ENCODE measurements at regions not wholly inside any gene's neighbourhood (a gene's known extent, or its start where the extent isn't known, plus 50 kb on each side); places are given as distances from the start of the nearest gene placed in this dataset.

DNA sequence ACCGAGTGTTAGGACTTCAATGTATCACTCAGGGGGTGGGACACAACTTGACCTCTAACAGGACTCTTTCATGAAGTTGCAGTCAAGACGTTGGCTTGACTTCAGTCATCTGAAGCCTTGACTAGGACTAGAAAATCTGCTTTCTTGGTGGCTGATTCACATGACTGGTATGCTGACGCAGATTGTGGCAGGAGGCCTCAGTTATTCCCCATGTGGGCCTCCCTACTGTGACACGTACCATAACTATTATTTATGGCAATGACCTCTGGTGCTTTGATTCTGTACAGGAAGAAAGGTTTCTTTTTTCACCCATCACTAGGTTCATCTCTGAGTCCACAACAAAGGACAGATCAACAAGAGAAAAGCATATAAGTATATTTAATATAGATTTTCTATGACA lies 270.4 kb downstream of the NEDD1 start:
- DNase-seq (ENCODE audit: low read depth) = no peak

DNA sequence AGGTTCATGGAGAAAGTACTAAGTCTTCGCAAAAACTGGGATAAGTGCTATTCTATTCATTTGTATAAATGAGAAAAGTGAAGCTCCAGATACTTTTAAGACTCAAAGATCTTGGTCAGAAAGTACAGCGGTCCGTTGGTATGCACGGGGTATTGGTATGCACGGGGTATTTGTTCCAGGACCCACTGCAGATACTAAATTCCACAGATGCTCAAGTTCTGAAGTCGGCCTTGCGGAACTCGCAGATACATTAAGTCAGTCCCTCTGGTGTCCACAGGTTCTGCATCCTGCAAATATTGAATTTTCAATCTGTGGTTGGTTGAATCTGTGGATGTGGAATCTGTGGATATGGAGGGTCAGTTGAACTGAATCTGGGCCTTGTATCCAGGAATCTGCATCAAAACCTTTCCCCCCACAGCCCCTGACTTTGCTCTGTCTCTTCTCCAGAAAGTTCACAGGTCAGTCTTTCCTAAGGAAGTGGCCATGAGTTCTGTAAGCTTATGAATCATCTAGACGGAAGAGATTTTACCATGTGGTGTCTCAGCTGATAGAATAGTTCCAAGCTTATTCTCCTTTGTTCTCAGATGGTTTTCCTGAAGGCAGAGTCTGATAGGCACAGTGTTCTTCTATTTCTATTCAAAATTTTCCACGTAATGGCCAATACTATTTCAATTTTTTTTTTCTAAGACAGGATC lies 274.7 kb downstream of the NEDD1 start:
- DNase-seq (ENCODE audit: low read depth) = no peak

DNA sequence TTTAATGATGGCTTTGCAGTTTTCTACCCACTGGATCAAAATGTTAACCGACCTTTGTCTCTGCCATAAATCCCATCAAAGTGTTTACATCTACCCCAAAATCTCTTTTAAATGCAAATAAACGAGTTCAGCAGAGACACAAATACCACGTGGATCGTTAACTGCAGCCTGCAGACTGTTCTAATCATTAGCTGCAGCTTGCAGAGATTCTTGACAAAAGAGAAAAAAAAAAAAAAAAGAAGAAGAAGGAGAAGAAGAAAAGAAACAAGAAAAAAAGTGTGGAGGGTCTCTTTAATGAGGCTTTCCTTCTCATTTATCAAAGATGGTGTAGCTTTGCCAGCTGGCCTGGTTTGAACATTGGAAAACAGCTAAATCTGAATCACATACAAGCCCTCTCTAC lies 275.7 kb downstream of the NEDD1 start:
- DNase-seq (ENCODE audit: low read depth) = no peak

DNA sequence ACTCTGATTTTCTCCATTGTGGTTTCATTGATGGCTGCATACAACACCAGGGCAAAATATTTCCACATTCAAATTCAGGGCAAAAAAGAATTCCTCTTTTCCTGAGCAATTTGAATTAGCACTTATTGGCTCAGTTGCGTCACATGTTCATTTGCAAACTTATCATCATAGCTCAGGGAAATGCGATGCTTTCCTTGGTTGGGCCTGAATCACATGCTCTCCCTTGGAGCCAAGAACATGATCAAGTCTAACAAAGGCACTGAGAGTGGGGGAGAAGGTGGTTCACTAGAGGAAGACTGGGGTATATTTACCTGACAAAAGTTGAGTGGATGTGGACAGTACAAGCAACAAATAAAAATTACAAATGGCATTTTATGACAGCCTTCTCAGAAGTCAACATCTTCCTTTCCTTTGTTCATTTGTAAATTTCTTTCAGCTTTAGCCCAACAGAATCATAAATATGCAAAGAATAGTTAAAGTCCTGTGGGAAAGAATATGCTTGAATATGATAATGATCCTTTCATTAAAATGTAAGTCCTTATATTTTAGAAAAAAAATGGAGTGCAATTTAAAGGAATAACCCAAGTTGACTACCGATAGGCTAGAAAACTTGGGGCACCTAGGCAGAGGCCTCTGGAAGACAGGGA lies 277.2 kb downstream of the NEDD1 start:
- no peak for DNase-seq (ENCODE audit: low read depth)

DNA sequence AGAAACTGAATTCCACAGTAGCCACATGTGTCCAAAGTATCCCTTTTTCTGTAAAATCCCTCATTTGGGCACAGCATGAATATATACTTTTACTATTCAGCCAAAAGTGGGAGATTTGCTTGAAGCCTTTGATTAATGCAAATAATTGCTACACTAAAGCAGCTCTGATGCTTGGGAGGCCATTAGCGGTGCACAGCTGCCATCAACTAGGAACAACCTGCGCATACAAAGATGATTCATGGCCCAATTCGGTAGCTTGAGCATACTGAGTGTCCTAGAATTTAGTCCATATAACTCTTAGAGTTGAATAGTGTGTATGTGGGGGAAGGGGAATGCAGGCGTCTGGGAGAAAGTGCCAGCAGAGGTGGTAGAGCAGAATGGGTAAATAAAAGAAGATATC lies 277.0 kb upstream of the RMST start:
- no peak for DNase-seq (ENCODE audit: low read depth)

DNA sequence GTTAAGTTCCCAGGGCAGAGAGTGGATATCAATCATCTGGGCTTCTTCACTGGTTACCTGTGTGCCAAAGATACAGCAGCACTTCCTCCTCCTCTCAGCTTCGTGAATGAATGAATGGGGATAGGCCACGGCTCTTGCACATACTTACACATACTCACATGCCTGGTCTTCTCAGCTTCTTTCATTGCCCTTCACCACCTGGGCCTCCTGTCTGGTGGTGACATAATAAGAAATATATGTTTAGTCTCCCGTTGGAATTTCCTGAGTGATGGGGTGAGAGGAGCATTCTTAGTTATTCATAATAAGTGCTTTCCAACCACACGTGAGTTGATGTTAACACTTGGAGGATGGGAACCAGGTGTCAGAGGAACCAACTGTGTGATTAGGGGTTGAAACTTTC lies 268.1 kb upstream of the RMST start:
- no peak for DNase-seq (ENCODE audit: low read depth)

DNA sequence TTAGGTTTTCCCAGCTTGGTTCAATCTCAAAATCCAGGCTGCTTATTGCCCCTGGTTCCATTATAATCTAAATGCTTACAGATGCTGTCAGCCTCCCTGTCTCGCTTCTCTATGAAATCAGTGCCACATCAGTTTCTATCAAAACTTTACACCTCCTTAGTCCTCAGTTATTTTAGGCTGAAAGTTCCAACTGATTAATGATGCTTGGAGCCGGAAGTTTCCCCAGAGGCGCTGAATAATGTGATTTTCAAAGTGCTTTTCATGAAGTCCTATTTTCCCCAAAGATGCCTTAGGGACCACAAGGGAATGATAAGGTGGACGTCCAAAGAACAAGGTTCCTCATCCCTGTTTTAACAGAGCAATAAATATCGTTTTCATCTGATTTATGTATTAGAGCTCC lies 262.4 kb upstream of the RMST start:
- no peak for DNase-seq (ENCODE audit: low read depth)

DNA sequence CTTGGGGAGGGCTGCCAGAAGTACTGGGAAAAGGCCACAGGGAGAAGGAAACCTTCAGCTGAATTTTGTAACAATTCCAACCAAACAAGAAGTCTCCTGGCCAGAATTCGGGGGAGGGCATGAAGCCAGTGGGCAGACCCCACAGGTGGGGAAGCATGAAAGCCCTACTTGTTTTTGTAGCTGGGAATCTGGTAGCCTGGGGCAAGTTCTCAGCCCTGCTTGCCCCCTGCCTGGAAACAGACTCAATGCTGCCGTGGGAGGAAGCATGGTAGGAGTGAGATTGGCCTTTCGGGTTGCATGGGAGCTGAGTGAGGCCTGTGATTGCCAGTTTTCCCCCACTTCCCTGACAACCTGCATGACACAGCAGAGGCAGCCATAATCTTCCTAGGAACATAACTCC lies 259.2 kb upstream of the RMST start:
- DNase-seq (ENCODE audit: low read depth) = no peak

DNA sequence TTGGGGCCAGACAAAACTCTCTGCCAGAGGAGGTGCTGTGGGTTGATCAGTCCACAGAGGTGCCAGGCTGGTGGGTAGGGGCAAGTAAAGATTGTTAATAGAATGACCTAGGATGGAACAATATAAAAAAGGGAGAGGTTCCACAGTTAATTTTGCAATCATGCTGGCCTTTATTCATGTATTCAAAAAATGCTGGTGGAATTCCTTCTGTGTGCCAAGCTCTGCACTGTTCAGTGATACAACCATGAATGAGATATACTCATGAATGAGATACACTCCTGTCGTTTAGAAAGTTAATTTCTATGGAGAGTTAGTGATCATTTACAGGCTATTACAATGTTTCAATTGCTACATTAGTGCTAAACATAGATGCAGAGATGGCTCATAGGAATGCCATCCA lies 252.6 kb upstream of the RMST start:
- no peak for DNase-seq (ENCODE audit: low read depth)

DNA sequence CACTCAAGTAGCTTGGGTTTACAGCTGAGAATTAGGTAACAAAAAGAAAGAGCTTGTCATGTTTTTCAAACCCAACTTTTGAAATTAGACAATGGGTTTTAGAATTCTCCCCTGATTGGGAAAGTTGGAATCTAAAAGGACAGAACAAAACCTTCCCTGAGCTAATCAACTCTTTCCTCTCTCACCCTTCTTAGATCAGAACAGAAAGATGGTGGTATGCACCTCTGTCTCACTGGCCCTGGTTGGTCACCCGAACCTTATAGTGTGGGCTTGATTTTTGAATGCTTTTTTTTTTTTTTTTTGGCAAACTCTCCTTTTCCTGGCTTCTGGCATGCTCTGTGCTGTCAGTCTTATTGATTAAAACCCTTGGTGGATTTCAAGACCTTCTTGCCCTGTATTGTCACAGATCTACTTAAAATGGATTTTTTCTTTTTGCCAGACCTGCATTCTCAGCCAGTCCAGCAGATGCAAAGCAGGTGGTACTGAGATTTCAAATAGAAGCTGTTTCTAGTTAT lies 251.1 kb upstream of the RMST start:
- DNase-seq (ENCODE audit: low read depth) = no peak

DNA sequence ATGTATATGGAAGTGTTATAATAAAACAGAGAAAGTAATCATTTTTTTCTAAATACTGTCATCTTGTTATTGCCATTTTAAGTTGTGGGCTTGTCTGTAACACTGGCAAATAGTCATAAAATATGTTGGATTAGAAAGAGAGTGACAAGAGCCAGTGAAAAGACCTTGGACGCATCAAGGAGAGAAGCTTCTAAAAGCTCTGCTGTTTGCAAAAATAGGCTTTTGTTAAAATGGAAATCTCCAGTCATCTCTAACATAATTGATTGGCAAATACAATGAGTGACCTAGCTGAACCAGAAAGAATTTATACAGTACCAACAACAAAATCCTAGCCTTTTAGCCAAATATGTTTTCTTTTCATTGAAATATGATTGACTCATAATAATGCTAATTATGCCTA lies 245.8 kb upstream of the RMST start:
- DNase-seq (ENCODE audit: low read depth) = no peak

DNA sequence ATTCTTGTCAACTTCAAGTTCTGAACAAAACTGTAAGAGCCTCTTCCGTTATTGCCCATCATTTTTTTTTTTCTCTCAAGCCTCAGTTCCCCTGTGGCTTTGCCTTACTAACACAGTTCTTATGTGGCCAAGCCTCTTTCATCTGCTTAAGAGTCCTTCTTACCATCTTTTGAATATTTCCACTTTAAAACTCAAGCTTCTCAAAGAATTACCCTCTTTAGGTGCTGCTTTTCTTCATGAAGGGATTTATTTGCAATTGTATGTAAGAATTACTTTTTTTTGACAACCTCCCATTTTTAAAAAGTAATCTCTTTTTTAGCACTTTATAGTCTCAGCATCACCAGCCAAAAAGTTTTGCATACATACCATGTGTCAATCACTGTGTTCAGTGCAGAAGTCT lies 240.2 kb upstream of the RMST start:
- no peak for DNase-seq (ENCODE audit: low read depth)

DNA sequence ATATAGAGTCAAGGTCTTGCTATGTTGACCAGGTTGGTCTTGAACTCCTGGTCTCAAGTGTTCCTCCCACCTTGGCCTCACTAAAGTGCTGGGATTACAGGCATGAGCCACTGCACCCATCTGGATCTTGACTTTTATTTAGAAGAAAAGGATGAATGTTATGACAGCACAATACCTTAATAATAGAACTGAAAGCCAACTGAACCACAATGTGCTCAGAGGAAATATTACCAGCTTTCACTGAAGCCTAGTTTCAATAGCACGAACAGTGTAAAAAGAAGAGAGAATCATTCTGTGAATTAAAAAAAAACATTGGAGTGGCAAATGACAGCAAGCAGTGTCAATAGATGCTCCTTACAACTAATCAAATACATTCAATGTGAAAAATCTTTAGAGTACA lies 239.2 kb upstream of the RMST start:
- no peak for DNase-seq (ENCODE audit: low read depth)

DNA sequence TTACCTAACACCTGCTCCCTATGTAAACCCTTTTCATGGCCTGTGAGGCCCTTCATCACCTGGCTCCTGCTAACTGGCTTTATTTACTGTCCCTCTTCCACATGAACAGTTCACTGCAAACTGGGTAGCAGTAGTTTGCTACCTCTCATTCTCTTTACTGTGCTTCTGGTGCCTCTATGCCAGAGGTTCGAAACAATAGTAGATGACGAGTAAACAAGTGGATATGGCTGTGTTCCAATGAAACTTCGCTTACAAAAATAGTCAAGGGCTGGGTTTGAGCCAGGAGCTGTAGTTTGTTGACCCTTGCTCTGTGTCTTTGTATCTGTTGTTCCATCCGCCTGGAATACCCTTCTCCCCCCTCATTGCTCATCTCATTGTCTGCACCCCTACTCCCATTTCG lies 233.6 kb upstream of the RMST start:
- DNase-seq (ENCODE audit: low read depth) = no peak

DNA sequence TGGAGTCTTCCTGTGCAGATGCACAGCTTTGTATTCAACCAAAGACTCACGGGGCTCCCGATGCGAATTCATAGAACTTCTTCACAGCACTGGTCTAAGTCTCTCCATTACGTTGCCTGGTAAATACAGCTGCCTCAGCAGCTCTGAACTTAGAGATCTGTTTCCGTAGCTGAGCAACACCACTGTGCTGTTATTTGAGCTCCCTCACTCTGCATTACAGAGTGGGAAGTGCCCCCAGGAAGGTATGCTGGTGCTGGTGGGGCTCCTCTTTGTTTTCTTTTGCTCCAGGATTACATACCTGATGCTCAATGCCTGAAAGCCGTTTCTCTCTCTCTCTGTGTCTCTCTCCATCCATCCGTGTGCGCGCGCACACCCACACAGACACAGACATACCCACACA lies 227.5 kb upstream of the RMST start:
- no peak for DNase-seq (ENCODE audit: low read depth)

DNA sequence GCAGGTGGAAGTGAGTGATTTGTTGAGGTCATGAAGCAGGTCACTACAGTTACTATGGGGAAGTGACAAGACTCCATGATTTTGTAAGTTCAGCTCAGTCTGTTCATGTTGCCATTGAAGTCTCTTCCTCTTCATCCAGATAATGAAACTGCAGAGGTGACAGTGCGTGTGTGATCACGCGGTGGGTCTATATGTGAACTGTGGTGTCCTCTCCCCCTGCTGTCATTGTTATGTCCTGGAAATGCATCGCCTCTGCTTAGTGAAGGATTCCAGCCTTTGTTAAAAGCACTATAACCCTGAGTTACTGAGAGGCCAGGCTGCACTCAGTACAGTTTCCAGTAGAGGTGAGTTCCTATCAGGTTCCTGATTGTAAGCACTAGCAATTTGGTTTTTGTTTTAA lies 216.2 kb upstream of the RMST start:
- no peak for DNase-seq (ENCODE audit: low read depth)

DNA sequence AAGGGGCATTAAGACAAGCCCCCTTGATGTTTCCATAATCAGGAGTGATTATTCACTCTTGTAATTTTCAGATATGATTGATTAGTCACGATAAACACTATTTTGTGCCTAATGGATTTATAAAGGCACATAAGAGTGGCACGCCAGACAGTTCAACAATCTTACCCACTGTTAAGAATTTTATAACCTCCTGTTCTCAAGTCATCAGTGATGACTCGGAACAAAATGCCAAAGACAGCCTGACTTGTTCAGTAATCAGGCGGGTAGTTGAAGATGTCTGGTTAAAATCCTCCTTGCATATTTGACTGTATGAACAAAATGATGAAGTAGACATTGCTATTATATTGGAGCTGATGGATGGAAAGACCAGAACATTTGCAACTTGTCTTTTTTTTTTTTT lies 212.1 kb upstream of the RMST start:
- DNase-seq (ENCODE audit: low read depth) = no peak

DNA sequence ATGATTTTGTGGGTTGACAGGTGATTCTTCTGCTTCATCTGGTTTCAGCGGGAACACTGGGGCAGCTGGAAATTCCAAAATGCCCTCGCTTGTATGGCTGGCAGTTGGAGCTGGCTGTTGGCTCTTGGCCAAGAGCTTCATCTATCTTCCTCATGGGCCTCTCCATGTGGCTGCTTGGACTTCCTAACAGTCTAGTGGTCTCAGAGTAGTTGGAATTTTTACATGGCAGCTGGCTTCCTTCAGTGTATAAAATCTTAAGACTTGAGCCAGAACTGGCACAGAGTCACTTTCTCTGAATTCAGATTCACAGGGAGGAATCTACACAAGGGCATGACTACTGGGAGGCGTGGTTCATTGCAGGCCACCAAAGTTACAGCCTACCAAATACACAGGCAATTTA lies 204.9 kb upstream of the RMST start:
- DNase-seq (ENCODE audit: low read depth) = no peak

DNA sequence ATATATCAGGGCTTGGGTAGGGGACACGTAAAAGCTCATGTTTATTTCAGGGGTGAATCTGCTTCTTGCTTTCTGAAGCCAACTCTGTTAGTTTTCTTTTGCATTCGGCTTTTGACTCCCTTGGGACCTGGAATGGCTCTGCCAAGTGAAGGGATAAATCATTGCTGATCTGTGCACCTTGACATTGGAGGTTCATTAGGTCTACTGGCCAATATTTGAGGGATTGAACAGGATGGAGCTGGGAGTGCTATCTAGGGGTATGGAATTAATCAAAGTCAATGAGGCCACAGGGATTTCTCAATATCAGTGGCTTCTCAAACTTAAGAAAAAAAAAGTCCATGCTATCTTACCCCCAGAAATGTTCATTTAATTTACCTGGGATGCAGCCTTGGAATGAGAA lies 203.5 kb upstream of the RMST start:
- DNase-seq (ENCODE audit: low read depth) = no peak

DNA sequence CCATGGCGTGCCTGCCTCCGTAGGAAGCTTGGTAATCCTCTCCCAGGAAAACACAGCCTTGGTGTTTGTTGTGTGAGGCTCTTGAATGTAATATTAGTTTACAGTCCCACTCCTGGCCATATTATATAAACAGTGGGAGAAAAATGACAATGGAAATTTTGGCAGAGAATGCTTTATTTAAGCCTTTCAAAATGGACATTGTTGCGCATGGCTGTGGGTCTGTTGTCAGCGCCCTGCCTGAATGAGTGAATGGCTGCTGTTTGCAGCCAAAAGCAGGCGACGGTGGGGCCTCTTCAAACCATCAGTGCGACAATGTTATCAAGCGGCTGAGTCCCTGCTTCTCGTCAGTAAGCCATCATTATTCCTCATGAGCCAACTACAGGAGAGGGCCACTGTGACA lies 201.8 kb upstream of the RMST start:
- no peak for DNase-seq (ENCODE audit: low read depth)

DNA sequence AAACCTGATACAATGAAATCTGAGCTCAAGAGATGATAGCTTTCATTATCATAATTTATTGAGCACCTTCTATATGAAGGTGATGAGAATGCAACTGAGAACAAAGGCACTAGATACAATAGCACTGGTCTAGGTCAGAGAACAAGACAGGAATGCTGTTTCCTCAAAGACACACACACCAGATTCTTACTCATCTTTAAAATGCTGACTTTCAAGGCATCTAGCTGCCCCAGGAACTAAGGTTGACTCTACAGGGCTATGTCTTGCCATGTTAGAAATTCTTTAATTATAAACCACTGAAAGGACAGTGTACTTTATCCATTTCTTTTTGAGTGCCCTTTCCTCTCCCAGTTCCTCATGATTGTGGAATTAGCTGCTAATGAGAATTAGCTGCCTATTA lies 195.4 kb upstream of the RMST start:
- no peak for DNase-seq (ENCODE audit: low read depth)

DNA sequence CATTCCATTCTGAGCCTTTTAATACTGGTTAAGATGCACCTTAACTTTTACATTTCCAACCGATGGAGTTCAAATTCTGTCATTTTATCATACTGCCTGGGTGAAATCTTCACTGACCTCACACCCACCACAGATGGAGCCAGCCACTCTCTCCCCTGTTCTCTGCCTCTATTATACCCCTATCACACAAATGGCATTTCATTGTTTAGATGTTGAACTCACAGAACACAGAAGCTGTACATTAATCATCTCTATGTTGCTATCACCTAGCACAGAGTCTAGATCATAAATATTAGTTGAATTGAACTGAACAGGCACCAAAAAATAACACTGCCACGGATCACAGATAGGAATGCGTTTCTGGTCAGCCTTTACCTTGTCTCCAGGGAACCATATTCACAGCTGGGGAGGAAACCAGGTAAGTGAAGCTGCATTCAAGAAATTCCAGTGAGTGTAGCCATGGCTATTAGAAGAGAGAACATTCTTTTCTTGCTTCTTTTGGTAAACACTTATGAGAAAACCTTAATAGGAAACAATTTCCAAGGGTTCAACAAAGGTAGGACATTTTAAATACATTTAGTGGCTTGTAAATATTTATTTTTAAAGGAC lies 194.9 kb upstream of the RMST start:
- DNase-seq (ENCODE audit: low read depth) = no peak

DNA sequence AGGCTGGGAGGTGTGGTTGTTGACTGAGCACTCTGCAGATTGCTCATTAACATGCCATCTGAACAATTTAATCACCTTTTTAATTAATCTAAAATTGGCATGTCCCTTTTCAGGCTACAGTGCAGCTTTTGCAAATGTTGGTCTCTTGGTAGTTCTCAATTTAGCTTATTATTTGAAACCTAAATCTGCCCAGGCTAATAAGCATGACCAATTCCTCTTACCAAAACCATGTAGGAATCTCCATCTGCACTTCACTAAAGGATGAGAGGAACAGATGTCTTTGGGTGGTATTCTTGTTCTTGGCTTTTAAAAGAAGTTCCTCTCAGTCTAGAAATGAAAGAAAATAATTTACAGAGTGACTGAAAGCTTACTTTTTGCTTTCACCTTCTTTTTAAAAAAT lies 190.1 kb upstream of the RMST start:
- DNase-seq (ENCODE audit: low read depth) = no peak

DNA sequence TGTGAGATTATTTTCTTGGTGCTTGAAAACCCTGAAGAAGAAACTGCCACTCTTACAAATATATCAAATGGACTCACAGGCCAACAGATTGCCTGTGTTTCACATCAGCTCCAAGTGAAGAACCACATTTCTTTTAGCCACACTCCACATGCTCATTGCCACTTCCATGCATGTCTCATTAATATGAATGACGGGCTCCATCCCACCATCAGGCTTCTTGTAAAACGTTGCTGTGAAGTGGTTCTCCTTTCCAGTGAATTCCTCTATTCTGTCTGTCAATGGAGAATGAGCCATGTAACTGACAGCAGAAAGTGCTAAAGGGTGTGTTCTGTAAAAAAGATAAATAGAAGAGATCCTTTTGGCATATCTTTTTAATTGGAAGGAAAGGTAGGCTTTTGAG lies 188.2 kb upstream of the RMST start:
- no peak for DNase-seq (ENCODE audit: low read depth)

Data from fibroblast of gingiva (primary cell).